DMS 273 treated with DMSO at 0.1 percent for 48 hours (cell line): ENCODE measurements at regions not wholly inside any gene's neighbourhood (a gene's known extent, or its start where the extent isn't known, plus 50 kb on each side); places are given as distances from the start of the nearest gene placed in this dataset.

Experiments used
- DNase-seq: peaks from one replicate; lab custom pipeline; 2025; lab: John Stamatoyannopoulos, UW

DNA sequence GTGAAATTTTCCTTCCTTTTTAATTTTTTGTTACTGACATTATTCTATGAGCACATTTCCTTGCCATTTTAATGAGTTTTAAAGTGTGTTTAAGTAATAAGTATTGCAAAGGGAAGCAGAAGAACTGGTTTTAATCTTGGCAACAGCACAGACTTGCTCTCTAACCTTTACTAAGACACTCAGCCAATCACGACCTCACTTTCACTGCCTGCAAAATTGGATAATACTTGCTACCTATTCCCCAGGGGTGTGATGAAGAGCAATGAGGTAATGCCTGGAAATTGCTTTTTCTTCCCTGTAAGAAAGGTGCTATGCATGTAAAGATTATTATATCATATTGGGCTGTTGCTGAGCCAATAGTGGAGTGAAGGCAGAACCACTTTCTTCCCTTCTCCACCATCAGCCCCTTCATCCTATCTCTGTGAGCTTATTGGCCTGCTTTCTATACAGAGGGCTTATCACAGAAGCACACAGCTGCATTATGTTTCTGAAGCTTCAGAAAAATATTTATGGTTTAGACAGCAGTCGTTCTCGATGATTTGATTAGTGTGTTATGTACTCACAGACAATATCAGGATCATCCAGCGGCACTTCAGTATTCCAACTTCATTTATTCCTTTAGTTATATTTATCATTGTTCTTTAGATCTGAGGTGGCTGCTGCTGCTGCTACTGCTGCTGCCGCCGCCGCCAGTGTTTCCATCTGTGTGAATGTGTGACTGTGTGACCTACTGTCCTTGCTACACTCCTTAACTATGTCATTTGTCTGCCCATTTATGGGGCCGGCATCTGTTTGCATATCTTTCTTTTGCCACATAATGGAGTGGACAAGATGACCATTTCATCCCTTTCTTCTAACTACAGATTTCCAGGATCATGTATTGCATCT, 255.1 kb downstream of the C4orf33 start:
- no peak for DNase-seq

DNA sequence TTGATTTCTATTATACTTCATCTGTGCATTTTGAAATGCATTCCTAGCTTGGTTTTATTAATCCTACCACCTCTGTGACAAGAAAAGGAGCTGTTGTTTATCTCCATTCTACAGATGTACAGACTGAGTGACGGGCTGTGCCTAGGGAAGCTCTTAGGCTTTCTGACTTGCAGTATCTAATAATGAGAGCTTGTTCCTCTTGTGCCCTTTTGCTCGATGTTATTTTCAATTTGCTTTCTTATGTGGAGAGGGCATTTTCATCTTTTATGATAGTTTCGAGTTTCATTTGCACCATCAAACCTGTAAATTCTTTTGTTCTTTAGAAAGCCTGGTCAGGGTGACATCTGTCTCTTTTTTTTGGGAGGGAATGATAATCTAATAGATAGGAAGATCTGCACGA, 256.5 kb downstream of the C4orf33 start:
- DNase-seq, result no peak

DNA sequence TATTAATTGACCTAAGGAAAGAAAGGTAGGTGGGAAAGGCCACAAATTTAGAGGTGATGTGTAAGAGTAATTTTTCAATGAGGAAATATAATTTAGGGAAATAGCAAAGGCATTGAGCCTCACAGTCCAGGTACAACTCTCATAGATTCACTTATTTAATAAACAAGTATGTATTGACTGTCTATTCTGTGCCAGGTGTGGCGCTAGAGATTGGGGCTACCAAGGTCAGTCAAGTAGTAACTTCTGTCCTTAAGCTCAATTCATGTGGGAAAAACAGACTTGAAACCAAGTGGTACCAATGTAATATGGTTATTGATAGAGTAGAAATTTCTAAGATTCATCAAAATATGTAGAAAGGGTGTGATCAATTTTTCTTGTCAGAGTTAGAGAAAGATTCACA, 257.5 kb downstream of the C4orf33 start:
- DNase-seq, result no peak

DNA sequence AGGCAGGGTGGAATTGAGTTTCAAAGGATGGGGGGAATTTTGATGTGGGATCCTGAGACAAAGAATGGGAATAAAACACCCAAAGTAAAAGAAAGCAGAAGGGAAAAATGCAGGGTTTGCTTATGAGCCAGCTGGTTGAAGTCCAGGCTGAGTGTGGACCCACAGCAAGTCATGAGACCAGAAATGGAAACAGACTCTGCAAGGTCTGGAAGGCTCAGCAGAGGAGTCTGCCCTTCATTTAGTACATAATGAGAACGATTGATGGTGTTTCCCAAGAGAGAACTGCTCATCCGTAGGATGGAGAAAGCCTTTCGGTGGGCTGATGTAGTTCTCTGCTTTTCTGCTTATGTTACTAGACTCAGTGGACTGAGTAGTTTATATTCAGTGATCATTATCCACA, 259.1 kb downstream of the C4orf33 start:
- no peak for DNase-seq

DNA sequence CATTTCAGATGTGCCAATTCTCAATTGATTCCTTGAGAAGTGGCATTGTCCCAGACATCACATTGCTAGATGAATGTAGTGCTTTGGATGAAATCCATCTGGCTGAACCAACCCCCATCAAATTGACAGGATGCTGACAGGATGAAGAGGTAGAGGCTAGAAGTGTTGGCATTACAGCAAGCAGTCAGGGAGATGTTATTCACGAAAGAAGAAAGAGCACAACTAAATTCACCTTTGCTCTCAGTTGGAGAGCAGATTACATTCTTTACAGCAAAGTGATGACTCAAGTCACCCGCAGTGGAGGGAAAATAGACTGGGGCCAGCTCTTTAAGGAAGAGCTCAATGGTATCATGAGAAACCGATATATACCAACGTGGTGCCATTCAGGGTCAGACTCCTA, 259.6 kb downstream of the C4orf33 start:
- DNase-seq, result no peak

DNA sequence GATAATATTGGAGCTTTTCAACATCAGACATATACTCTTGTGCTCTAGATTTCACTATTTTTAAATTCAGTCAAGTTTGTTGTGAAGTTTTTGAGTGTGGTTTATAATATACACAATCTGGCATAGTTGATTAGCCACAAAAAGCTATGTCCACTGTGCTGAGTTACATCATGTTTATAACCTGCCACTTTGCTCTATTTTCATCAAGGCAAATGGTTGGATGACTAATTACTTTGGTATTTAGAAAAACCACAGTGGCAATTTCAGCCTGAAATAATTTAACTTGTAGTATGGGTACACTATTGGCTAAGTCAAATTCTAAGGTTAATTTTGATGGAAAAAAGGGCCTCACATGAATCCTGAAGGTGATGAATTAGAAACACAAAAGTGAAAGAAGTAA, 262.6 kb downstream of the C4orf33 start:
- DNase-seq, result no peak

DNA sequence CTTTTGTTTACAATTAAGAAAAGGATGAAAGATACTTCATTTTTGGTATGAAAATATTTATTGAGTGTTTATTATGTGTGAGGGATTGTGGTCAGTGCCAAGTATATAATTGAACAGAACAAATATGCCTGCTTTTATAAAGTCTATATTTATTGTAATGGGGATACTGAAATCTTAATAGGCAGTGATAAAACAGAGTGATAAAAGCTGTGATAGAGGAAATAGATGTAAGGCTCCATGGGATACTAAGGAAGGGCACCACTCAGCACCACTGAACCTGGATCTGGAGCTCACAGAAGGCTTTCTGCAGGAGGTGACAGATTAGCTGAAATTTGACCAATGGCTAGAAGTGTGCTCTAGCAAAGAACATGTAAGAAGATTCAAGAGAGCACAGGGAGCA, 263.5 kb downstream of the C4orf33 start:
- no peak for DNase-seq

DNA sequence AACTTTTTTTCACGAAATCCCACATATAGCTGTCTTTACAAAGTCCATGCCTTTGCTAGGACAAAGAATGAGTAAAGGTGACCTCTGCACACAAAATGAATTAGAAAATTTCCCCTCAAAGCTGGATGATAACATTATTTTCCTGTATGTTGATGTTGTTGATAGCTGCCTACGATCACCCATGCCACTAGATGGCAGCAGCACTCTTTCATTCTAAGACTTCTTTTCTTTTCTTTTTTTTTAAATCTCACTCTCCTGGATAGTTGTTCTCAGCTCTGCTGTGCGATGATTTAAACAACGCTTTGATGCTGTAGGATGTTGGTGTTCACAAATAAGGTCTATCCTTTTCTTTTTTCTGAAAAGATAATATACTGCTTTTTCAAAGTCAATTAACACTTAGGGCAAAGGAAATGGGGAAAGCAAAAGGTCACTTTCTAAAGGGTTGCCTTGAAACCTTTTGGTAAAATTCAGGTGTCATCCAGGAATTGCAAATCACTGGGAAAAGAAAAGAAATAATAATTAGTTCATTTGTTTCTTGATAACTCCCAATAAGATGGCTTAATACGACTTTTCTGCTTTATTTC, 266.8 kb downstream of the C4orf33 start:
- DNase-seq, result peak; percentile 17

DNA sequence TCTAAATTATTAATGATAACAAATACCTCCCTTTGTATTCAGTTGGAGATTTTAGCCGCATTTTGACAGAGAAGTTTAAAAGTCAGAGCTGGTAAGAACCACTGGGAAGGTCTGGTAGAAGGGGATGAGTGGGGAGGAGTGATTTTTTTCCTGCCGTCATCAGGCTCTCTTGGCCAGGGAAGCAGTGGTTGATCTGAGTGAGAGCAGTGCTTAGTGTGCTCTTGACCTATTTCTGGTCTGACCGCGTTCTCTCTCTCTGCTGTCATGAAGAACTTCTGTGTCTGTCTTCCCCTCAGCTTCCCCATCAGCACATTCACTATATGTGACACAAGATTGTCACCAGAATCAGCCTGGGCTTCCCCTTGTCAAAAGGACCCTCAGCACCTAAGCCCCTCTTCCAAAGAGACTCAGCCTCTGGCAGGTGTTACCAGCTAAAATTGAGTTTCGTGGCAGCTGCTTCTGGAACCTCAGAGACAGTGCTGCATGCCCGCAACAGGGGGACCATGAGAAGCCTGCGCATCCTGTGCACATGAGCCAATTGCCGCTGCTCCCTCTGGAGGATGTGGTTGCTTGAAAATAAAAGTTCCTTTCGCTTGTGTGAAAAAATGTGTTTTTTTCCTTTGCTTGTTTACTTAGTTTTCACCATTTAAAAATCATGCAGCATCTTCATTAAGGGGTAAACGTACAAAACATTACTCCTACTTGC, 268.9 kb downstream of the C4orf33 start:
- DNase-seq, result no peak

DNA sequence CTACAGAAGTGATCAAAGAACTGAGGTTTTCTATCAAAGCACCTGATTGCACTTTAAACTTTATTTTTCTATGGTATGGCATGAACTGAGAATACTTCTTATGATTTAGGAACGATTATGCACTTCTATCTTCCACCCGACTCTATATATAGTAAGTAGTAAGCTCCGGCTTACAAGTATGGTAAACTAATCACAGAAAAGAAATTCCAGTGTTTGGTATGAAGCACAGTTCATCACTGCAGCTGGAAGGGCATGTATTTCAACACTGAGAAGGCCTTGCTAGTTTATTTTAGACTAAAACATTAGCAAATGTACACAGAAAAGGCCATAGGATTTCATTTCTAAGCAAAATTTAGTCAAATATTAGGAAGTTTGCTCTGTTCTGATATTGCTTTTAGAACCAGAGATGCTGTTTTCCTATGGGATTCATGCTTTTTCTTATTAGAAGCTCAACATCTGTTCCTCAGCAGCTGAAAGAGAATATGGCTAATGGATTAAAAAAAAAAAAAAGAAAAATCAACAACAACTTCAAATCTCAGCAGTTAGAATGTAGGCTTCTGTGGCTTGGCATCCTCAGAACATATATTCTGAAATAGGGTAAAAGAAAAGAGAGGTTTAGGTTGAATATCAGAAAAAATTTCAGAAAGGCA, 273.5 kb downstream of the C4orf33 start:
- DNase-seq, result no peak

DNA sequence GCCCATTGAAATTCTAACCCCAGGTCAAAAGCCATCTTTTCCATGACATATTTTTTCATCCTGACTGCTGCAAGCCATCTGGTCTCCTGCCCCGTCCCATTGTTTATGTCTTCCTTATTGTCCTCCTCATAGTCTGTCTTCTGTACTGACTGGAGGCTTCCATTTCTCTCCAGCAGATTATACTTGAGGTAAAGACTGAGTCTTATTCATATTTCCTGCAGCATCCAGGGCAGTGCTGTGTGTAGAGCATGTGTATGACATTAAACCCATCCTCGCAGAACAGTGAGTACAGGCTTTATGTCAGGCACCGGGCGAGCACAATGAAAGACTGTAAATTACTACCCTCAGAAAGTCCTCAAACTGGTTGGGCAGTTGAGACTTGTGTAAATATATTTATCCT, 275.1 kb downstream of the C4orf33 start:
- no peak for DNase-seq

DNA sequence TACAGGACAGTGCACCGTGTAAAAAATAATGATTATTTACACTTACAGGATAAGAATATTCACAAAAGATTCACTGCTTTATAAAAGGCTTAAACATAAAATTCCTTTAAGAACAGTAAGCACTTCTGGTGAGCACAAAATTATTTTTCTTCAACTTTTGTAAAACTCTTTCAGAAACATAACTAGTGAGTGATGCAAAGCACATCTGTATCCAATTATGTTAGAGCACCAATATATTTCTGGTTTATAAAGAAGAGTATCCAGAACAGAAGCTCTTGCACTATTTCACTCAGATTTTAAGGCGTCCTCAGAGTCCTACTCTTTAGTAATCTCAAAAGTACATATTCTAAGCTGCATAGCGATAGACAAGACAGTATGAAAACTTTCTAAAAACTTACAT, 276.0 kb downstream of the C4orf33 start:
- no peak for DNase-seq

DNA sequence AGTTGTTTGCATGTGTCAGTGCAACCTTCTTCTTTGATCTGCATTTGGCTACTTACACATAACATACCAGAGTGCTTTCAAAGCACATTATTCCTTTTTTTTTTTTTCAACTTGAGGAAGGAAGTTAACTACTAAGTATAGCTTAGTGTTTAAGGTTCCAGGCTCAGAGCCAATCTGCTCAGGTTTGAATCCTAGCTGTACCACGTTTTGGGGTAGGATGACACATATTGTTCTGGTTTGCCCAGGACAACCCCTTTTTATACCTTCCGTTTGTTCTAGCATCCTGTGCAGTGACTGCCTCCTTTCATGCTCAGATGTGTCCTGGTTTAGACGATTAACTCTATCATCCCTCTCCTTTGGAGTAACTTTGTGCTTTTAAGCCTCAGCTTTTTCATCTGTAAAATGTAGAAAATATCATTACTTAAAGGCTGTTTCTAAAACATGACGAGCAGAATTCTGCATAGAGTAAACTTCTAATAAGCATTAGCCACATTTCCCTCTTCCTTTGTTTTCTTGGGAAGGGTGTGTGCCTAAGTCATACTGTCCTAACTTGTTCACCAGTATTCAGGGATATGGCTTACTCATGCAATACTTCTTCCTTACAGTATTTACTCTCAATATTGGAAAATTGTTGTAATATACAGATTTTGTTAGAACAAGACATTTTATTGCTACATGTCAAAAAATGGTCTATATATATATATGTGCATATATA, 281.3 kb downstream of the C4orf33 start:
- no peak for DNase-seq

DNA sequence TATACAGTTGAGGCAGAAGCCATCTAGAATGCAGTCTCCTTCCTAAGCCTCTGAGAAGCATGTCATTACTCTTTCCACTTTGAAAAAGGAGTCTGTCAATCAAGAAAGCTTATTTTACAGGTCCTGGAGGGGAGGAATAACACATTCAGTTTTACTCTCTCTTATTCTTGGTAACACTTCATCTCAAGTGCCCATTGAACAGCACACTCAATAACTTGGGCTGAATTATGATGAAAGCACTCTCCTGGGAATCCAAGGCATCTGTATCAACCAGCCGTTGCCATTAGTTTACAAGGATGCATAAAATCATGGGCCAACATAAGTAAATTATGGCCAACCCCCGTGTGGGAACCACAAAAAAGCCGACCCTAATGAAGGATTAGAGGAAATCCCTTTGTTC, 282.4 kb downstream of the C4orf33 start:
- DNase-seq, result no peak

DNA sequence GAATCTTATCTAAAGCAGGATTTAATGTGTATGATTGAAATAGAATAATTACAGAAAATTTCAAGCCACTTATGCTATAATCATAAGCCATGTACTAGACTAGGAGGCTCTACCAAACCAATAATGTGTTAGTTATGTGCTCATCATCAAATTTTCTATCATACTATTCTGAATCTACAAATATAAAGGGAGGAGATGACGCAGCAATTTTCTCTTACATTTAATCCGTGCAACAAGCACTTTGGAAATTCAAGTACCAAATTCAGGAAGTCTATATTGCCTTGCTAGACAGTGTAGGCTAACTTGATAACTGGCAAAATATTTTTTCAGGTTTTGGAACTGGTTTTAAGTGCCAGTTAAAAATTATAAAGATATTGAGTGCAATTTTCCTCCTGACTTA, 283.5 kb downstream of the C4orf33 start:
- no peak for DNase-seq

DNA sequence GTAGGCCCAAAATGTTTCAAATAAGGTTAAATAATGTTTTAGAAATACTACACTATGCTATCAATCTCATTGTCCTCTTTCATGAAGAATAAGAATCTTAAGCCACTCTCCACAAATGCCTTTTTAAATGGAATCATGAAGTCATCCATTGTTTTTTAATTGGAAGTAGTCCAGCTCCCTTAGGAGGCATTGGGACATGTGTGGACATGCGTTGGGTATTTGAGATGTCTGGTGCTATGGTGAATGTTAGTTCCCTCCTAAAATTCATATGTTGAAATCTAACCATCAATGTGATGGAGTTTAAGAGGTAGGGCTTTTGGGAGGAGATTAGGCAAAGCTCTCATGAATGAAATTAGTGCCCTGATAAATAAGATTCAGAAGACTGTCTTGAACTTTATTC, 289.0 kb downstream of the C4orf33 start:
- DNase-seq, result no peak

DNA sequence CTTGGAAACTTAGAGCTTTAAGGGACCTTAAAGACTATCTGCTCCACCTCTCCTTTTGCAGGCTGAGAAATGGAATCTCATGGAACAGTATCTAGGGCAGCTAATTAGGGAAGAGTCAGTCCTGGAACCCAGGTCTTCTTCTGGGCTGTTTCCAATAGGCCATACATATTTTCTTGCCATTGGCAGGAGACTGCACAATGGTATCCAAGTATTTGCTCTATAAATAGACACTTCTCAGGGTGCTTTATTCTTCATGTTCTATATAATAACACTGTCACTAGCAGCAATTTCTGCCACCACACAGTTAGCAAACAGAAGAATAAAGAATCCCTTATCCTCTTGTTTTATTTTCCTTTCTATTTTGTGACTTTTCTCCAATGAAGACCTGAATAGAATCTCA, 291.7 kb downstream of the C4orf33 start:
- DNase-seq, result no peak

DNA sequence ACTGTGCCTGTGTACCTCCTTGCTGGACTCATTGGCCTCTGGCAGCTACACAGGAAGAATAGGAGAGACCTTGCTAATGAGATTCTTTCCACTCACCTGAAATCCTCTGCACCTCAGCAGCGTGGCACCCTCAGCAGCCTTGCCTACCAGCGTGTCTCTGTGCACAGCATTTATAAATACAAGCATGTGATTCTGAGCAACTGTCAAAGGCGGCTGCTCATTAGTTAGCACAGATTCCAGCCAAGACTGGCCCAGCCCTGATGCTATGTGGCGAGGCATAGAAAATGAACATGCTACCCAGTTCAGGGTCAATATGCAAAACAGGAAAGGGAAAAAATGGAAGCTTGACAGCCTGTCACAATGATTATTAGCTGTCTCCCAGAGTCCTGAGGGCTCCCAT, 298.0 kb downstream of the C4orf33 start:
- no peak for DNase-seq

DNA sequence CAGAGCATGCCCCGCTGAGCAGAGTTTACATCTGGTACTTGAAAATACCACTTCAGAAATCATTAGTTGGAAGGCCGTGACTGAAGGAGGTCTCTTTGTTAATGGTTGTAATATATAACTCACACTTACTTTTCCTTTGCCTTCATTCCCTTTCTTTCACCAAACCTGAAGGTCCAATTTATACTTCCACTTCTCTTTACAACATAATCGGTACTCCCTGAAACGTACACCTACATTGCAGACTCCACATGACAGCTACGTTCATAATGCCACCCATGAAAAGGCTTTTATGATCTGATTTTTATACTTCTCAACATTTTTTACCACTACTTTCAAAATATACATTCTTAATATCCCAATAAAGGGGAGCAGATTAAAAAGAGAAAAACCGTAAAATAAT, 298.7 kb downstream of the C4orf33 start:
- DNase-seq, result no peak

DNA sequence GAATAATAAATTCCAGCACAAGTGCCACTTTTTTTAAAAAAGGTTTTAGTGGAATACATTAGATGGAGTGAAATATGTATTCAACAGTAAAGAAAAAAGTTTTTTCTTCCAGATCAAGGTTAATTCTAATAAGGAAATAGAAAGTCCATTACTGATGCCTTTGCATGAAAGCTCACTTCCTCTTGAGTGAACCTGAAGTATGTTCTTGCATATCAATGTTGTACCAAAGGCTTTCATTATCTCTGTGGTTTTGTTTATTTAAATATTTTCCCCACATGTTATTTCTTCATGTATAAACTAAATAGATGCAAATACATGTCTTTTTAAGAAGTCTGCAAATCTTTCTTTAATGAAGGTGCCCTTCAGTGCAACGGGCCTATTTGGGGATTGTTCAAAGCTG, 307.9 kb downstream of the C4orf33 start:
- DNase-seq, result no peak

DNA sequence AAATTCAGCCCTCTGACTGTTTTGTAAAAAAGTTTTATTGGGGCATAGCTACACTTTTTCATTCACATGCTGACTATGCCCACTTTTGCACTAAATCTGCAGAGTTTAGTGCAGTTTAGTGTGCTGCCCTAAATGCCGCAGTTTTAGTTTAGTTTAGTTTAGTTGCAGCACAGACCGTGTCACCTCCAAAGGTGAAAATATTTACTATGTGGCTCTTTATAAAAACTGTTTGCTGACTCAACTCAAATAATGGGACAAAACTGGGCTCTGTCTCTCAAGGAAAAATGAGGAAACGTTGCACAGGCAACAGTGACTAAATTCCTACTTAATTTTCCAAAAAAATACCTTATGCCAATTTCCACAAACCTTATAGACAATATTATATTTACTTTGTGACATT, 314.2 kb downstream of the C4orf33 start:
- no peak for DNase-seq

DNA sequence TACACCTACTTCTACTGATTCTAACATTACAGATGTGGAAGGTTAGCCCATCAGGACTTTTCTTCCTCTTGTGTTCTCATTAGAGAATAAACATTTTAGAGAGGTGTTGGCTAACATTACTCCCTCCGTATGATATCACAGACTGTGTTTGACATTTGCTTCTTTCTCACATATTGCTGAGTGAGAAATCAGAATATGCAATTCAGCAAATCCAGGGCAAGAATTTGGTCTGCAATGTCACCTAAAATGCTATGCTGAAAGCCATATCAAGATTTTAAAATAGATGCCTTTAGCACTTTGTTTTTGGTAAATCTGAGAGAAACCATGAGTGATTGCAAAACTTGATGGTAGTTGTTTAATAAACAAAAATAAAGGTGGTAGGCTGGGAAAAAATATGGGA, 319.1 kb downstream of the C4orf33 start:
- no peak for DNase-seq
